Chondrocyte (in vitro differentiated cells): ENCODE measurements at regions not wholly inside any gene's neighbourhood (a gene's known extent, or its start where the extent isn't known, plus 50 kb on each side); places are given as distances from the start of the nearest gene placed in this dataset.

Experiments
- DNase-seq: peaks from one replicate; pipeline ENCODE4 v3.0.0; 2021; ENCODE audit warnings: mixed read lengths, low spot score
- H3K27ac Mint-ChIP-seq: one replicate; pipeline ENCODE4 v1.8.0; 2021; ENCODE audit warnings: mild to moderate bottlenecking, moderate library complexity, mixed read lengths; ENCODE audit not compliant: unreplicated experiment
- H3K27me3 Mint-ChIP-seq: 2 replicates; pipeline ENCODE4 v1.8.0; 2021; ENCODE audit warnings: low read depth, mixed read lengths
- H3K36me3 Mint-ChIP-seq: 2 replicates; pipeline ENCODE4 v1.8.0; 2021; ENCODE audit warnings: low read depth, mixed read lengths
- H3K4me1 Mint-ChIP-seq: 2 replicates; pipeline ENCODE4 v1.8.0; 2021; ENCODE audit warnings: low read depth, mild to moderate bottlenecking, mixed read lengths
- H3K4me3 Mint-ChIP-seq: one replicate; pipeline ENCODE4 v1.8.0; 2021; ENCODE audit warnings: mild to moderate bottlenecking, moderate library complexity, mixed read lengths; ENCODE audit not compliant: unreplicated experiment
- H3K9me3 Mint-ChIP-seq: 2 replicates; pipeline ENCODE4 v1.8.0; 2021; ENCODE audit warnings: low read depth, mixed read lengths
- TF ChIP-seq, protein P1 (sequence below): fragments of 200-600 bp; sonication (generic); IDR thresholded peaks from 2 replicates; pipeline ENCODE4 v1.5.0; 2021; ENCODE audit warnings: antibody characterized with exemption, mild to moderate bottlenecking, moderate library complexity

DNA sequence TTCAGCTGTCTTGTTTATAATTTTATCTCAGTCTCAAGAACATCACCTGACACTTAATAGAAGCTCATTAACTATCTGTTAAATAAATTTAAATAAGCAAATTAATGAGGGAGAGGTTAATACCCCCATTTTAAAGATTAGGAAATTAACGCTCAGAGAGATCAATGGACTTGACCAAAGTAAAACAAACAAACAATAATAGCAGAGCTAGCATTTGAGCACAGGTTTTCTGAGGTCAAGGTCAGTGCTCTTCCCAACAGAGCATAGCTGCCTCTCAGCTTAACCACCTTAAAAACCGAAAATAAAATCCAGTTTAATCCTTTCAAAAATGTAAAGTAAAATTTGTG lies 196.6 kb upstream of the BCL6 start:
- H3K36me3 Mint-ChIP-seq = no peaks in the 10 kb centered on the region
- TF ChIP-seq, protein P1, sequence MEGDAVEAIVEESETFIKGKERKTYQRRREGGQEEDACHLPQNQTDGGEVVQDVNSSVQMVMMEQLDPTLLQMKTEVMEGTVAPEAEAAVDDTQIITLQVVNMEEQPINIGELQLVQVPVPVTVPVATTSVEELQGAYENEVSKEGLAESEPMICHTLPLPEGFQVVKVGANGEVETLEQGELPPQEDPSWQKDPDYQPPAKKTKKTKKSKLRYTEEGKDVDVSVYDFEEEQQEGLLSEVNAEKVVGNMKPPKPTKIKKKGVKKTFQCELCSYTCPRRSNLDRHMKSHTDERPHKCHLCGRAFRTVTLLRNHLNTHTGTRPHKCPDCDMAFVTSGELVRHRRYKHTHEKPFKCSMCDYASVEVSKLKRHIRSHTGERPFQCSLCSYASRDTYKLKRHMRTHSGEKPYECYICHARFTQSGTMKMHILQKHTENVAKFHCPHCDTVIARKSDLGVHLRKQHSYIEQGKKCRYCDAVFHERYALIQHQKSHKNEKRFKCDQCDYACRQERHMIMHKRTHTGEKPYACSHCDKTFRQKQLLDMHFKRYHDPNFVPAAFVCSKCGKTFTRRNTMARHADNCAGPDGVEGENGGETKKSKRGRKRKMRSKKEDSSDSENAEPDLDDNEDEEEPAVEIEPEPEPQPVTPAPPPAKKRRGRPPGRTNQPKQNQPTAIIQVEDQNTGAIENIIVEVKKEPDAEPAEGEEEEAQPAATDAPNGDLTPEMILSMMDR = no peak
- H3K27me3 Mint-ChIP-seq = no peaks in the 10 kb centered on the region
- DNase-seq = no peak
- no peak overlapping the region for H3K27ac Mint-ChIP-seq
- H3K4me1 Mint-ChIP-seq = peaks cover 7% of the 10 kb centered on the region
- no peak overlapping the region for H3K4me3 Mint-ChIP-seq
- no peaks in the 10 kb centered on the region for H3K9me3 Mint-ChIP-seq

DNA sequence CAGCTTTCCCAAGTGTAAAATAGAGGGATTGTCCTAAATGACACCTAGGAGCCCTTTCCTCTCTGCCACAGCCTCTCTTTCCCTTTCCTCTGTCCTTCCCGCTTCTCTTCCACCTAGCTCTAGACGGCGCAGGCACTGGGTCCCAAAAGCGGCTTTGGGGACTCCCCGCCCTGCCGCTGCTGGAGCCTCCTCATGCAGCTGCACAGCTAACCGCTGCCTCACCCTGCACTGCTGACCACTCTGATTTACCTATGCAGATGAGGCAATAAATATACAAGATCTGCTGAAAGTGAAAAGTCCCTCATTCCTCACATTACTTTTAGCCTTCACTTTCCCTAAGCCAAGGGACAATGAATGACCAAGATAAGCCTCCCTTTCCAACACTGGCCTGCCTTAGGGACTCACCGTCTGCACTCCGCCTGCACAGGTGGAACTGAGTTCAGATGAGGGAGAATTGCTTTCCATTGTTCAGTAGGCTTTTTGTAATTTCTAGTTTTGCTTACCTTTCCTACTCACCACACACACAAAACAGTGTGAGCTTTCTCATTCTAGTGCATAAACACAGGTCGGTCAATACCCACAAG lies 197.5 kb upstream of the BCL6 start:
- DNase-seq = no peak
- Mint-ChIP-seq H3K27me3 (no peaks in the 10 kb centered on the region), H3K4me1 (peaks cover 7% of the 10 kb centered on the region), H3K27ac (no peak overlapping the region), H3K9me3 (no peaks in the 10 kb centered on the region), H3K36me3 (no peaks in the 10 kb centered on the region), H3K4me3 (no peak overlapping the region)
- TF ChIP-seq, protein P1 = no peak

DNA sequence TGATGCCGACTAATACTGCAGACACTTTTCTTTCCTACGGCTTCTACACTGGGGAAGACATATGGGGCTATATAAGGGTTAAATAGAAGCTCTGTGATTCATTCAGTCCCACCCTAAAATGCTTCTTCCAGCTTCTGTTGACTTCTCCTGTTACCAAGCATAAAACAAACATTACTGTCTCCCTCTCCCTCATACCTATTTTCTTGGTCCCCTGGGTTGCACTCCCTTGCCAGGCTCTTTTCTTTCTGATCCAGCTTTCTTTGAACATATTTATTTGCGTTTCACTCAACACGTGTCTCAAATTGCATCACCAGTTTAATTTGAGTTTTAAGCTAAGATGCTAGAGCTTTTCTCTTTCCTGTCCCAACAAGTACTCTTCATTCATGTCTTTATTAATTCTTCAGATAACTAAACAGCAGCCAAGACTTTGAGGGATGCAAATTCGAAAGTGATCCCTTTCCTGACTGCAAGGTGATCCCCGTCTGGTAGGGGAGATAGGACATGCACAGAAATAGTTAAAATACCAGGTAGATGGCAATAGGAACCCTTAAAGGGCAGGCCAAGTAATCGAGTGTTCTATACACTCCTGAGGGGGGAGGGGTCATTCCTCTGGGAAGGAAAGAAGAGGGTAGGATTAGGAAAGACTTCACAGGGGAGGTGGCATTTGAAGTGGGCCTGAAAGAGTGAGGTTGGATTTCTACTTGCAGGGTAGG lies 198.6 kb upstream of the BCL6 start:
- no peaks in the 10 kb centered on the region for H3K27me3 Mint-ChIP-seq
- peaks cover 7% of the 10 kb centered on the region for H3K4me1 Mint-ChIP-seq
- TF ChIP-seq, protein P1 = no peak
- no peaks in the 10 kb centered on the region for H3K36me3 Mint-ChIP-seq
- DNase-seq = no peak
- H3K4me3 Mint-ChIP-seq = no peak overlapping the region
- H3K27ac Mint-ChIP-seq = no peak overlapping the region
- H3K9me3 Mint-ChIP-seq = no peaks in the 10 kb centered on the region

DNA sequence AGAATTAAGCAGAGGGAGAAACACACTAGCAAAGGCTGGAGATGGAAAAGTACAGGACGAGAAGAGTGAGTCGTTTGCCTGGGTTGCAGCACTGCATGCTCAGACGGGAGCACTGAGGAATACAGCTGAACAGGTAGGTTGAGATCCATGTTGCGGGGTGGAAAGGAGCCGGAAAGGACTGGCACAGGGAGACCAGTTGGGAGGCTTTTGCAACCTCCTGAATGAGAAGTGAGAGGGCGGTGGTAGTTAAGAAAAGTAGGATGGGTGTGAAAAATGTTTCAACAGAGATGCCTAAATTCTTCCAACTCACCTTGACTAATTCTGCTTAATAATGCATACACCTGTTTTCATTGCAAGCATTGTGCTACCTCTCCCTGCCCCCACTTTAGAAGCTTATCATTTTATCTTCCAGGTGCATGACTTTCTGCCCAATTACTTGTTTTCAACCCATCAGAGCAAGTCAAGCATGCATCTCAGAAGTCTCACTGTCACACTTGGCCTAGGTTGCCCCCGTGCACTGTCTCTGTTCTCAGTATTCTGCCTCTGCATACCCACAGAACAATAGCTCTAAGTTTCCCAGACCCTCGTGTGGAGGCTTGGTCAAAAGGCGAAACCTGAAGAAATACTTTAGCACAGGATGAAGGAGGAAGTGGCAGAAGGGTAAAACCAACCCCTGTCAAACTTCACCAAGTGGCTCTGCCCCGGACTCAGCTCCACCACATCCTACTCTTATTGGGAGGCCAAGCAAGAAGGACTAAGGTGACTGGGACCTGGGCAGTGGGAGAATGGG lies 199.3 kb upstream of the BCL6 start:
- no peak overlapping the region for H3K4me3 Mint-ChIP-seq

DNA sequence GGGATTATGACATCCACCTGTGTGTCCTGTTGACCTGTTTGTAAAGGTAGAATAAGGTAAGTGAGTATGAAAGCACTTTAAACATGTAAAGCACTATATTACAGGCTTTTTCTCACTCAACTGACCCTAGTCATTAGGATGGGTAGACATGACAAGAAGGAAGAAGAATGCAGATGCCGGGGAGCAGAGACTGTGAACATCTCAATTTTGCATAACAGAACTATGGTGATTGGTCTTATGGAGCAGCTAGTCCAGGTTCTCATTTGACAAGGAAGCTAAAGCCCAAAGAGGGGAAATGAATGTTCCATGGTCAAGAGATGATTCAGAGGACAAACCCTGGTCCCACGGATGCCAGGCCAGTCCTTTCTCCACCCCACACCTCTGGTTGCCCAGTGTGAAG lies 200.1 kb upstream of the BCL6 start:
- Mint-ChIP-seq H3K27me3 (no peaks in the 10 kb centered on the region), H3K27ac (no peak overlapping the region), H3K9me3 (no peaks in the 10 kb centered on the region), H3K36me3 (no peaks in the 10 kb centered on the region), H3K4me3 (no peak overlapping the region), H3K4me1 (peaks cover 7% of the 10 kb centered on the region)
- TF ChIP-seq, protein P1 = no peak
- no peak for DNase-seq

More for the DNA sequence above, 199.3 kb upstream of the BCL6 start:
- Mint-ChIP-seq H3K36me3 (no peaks in the 10 kb centered on the region), H3K9me3 (no peaks in the 10 kb centered on the region), H3K27ac (no peak overlapping the region), H3K4me1 (peaks cover 7% of the 10 kb centered on the region), H3K27me3 (no peaks in the 10 kb centered on the region)
- TF ChIP-seq, protein P1 = no peak
- DNase-seq = no peak
